GM03348 (cell line): ENCODE measurements at regions not wholly inside any gene's neighbourhood (a gene's known extent, or its start where the extent isn't known, plus 50 kb on each side); places are given as distances from the start of the nearest gene placed in this dataset.

Source experiments
- DNase-seq: peaks from one replicate; pipeline ENCODE4 v3.0.0; 2012; ENCODE audit warnings: low spot score

DNA sequence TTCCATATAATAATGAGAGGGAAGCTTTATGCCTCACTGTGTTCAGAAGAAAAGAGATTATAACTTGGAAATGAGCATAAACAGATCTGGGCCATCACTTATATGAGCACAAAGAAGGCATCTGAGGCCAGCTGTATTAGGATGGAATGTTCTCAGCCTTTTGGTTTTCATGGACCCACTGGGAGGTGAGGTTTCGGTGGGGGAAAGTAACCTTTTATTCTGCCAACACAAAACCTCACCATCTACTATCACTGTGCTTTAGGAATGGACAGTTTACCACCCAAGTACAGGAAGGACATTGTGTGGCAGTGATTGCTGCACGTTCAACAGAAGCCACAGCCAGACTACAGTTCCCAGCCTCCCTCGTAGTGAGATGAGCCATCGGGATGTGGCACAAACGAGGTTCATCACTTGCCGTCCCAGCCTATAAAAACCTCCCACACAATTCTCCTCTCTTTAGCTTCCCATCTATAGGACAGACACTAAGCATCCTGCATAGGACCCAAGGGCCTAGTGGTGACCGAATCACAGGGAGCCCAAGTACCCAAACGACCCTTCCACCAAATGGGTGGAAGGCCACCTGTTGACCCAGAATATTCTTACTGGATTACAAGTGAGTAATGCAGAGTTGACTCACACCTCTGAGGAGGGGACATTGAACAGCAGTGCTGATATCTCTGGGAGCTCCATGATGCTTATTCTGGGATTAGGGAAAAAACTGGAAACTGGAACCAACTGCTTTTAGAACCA, 121.5 kb upstream of the RAG2 start:
- DNase-seq: no peak

DNA sequence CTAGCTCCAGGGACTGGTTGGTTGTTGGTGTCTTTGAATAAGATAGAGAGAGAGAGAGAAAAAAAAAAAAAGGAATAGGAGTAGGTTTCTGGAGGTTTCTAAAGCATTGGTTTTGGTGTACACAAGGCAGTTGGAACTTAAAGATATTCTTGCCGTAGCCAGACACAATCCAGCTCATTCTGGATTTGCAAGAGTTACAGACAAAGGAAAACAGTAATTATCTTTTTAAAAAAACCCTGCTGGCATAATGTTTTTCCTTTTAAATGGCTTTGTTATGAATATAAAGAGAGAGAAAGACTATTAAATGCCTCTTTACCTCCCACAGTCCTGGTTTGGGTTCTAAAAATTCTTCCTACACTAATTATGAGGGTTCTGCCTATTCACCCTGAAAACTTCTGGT, 120.4 kb upstream of the RAG2 start:
- no peak for DNase-seq

DNA sequence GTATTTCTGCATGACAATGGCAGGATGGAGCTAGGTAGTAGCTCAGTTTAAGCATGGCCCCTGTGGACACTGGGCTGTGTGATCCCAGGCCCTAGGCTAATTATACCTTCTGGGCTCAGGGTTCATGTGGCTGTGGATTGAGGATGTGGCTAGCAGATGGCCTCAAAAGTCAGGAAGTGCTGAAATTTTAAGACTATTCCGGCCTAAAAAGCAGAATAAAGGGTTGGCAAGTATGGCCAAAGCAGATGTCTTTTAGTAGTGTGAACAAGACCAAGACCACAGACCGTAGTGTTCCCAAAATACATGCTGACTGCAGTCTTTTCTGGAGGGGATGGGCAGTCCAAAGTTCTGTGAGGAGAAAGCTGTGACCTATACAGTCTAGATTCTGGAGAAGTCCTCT, 115.7 kb upstream of the RAG2 start:
- DNase-seq: no peak

DNA sequence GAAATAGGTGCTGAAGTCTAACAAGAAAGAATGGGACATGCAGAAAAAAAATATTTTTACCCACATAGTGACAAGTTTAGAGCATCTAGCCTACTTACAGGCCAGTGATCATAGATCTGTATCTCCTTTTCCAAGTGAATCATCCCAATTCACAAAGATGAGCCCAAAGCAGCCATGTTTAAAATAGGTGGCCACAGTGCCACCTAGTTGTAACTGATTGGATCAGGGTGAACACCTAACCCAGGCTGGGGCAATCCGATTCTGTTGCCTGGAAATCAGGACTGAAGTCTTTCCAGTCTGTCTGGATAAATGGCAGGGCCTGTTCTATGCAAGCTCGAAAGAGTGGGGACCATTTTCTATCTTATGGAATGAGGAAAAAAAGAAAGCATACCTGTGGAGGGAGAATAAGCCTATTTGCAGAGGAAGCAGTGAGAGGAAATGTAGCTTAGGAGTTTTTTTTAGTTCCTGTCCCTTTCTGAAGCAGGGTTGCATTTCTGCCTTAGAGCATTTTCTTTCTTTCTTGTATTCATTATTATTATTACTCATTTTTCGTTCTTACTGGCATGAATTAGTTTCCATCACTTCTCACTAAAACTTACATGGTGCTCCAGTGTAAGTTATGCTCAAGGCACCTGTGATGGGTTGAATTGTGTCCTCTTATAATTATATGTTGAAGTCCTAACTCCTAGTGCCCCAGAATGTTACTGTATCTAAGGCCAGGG, 113.2 kb upstream of the RAG2 start:
- no peak for DNase-seq
